ENCODE measurements at regions not wholly inside any gene's neighbourhood (a gene's known extent, or its start where the extent isn't known, plus 50 kb on each side); places are given as distances from the start of the nearest gene placed in this dataset.

DNA sequence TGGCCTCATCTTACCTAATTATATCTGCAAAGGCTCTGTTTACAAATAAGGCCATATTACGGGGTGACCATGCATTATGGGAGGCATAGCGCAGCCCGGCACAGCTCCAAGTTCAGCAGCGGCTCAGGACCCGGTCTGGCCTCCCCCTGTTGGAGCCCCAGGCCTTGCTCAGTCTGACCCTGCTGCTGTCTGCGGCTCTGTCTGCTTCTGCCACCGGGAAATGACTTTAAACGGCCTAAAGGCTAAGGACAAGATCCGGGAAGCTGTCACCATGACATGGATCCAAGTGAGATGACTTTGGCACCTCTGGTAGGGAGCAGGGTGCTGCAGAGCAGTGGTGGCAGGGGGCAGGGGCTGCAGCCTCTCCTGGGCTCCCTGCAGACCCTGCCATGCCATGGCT lies 140.6 kb upstream of the GSE1 start:
- H3K27me3 ChIP-seq (ENCODE audit: control insufficient read depth, insufficient read depth, low read length, poor library complexity, severe bottlenecking), result no peaks in the 10 kb centered on the region
- no peaks in the 10 kb centered on the region for H3K27me3 Mint-ChIP-seq (ENCODE audit: insufficient read depth)
- peak overlapping the region; percentile 2 for H3K27ac ChIP-seq (ENCODE audit: low read depth, low read length)
- no peak overlapping the region for H3K27ac Mint-ChIP-seq
- no peaks in the 10 kb centered on the region for H3K36me3 Mint-ChIP-seq (ENCODE audit: low read depth)
- no peak for DNase-seq
- H3K9me3 ChIP-seq (ENCODE audit: control insufficient read depth, low read length), result no peaks in the 10 kb centered on the region
- no peaks in the 10 kb centered on the region for H3K36me3 ChIP-seq (ENCODE audit: control insufficient read depth, insufficient read depth, low read length)
- no peak overlapping the region for H3K4me3 ChIP-seq (ENCODE audit: low read length)
- TF ChIP-seq, protein P1, sequence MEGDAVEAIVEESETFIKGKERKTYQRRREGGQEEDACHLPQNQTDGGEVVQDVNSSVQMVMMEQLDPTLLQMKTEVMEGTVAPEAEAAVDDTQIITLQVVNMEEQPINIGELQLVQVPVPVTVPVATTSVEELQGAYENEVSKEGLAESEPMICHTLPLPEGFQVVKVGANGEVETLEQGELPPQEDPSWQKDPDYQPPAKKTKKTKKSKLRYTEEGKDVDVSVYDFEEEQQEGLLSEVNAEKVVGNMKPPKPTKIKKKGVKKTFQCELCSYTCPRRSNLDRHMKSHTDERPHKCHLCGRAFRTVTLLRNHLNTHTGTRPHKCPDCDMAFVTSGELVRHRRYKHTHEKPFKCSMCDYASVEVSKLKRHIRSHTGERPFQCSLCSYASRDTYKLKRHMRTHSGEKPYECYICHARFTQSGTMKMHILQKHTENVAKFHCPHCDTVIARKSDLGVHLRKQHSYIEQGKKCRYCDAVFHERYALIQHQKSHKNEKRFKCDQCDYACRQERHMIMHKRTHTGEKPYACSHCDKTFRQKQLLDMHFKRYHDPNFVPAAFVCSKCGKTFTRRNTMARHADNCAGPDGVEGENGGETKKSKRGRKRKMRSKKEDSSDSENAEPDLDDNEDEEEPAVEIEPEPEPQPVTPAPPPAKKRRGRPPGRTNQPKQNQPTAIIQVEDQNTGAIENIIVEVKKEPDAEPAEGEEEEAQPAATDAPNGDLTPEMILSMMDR (conservative IDR thresholded peaks at IDR 0.05), result no peak
- no peak overlapping the region for H3K4me3 Mint-ChIP-seq
- no peaks in the 10 kb centered on the region for H3K9me3 Mint-ChIP-seq
- H3K4me1 ChIP-seq (ENCODE audit: control insufficient read depth, insufficient read depth, low read length), result peaks cover 9% of the 10 kb centered on the region
- WGBS, 2 experiments (ENCODE audit: insufficient coverage in 1 of 2, insufficient read length in 1 of 2), result 89 to 90% methylated on average over 7 to 9 of the region's 9 CpGs
- H3K4me1 Mint-ChIP-seq, result peaks cover 20% of the 10 kb centered on the region
- H3K9ac ChIP-seq (ENCODE audit: extremely low read depth, low read length, poor library complexity, severe bottlenecking), result no peak overlapping the region

DNA sequence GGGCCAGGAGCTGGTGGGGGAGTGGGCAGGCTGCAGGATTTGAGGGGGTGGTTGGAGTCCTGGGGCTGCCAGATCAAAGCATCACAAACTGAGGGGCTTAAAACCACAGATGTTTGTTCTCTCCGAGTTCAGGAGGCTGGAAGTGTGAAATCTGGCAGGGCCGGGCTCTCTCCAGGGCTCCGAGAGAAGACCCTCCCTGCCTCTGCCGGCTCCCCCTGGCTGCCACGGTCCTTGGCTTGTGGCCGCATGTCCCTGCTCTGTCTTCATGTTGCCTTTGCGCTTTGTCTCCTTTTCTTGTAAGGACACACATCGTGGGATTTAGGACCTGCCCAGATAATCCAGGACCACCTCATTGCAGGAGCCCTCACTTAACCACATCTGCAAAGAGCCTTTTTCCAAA lies 139.8 kb upstream of the GSE1 start:
- Mint-ChIP-seq H3K27ac (no peak overlapping the region), H3K4me3 (no peak overlapping the region), H3K4me1 (peaks cover 20% of the 10 kb centered on the region), H3K27me3 (ENCODE audit: insufficient read depth) (no peaks in the 10 kb centered on the region), H3K36me3 (ENCODE audit: low read depth) (no peaks in the 10 kb centered on the region), H3K9me3 (no peaks in the 10 kb centered on the region)
- no peaks in the 10 kb centered on the region for H3K36me3 ChIP-seq (ENCODE audit: control insufficient read depth, insufficient read depth, low read length)
- H3K9ac ChIP-seq (ENCODE audit: extremely low read depth, low read length, poor library complexity, severe bottlenecking), result no peak overlapping the region
- peaks cover 9% of the 10 kb centered on the region for H3K4me1 ChIP-seq (ENCODE audit: control insufficient read depth, insufficient read depth, low read length)
- WGBS, 2 experiments (ENCODE audit: insufficient coverage in 1 of 2, insufficient read length in 1 of 2), result 51 to 57% methylated on average over 7 to 8 of the region's 8 CpGs
- peak; percentile 71 for DNase-seq
- H3K27me3 ChIP-seq (ENCODE audit: control insufficient read depth, insufficient read depth, low read length, poor library complexity, severe bottlenecking), result no peaks in the 10 kb centered on the region
- no peak overlapping the region for H3K27ac ChIP-seq (ENCODE audit: low read depth, low read length)
- TF ChIP-seq, protein P1 (conservative IDR thresholded peaks at IDR 0.05), result peak; percentile 55
- H3K9me3 ChIP-seq (ENCODE audit: control insufficient read depth, low read length), result no peaks in the 10 kb centered on the region
- no peak overlapping the region for H3K4me3 ChIP-seq (ENCODE audit: low read length)

- DNase-seq, result peak; percentile 70
- no peaks in the 10 kb centered on the region for H3K36me3 Mint-ChIP-seq (ENCODE audit: low read depth)
- no peaks in the 10 kb centered on the region for H3K27me3 Mint-ChIP-seq (ENCODE audit: insufficient read depth)
- H3K9ac ChIP-seq (ENCODE audit: extremely low read depth, low read length, poor library complexity, severe bottlenecking), result no peak overlapping the region
- TF ChIP-seq, protein P1 (conservative IDR thresholded peaks at IDR 0.05), result no peak
- peaks cover 9% of the 10 kb centered on the region for H3K4me1 ChIP-seq (ENCODE audit: control insufficient read depth, insufficient read depth, low read length)
- no peak overlapping the region for H3K4me3 Mint-ChIP-seq
- peaks cover 20% of the 10 kb centered on the region for H3K4me1 Mint-ChIP-seq
- 70 to 76% methylated on average over 6 to 21 of the region's 21 CpGs for WGBS, 2 experiments (ENCODE audit: insufficient coverage in 1 of 2, insufficient read length in 1 of 2)
- no peaks in the 10 kb centered on the region for H3K27me3 ChIP-seq (ENCODE audit: control insufficient read depth, insufficient read depth, low read length, poor library complexity, severe bottlenecking)
- no peaks in the 10 kb centered on the region for H3K9me3 Mint-ChIP-seq
- no peaks in the 10 kb centered on the region for H3K36me3 ChIP-seq (ENCODE audit: control insufficient read depth, insufficient read depth, low read length)
- H3K27ac ChIP-seq (ENCODE audit: low read depth, low read length), result peak overlapping the region; percentile 49
- H3K27ac Mint-ChIP-seq, result no peak overlapping the region
- no peaks in the 10 kb centered on the region for H3K9me3 ChIP-seq (ENCODE audit: control insufficient read depth, low read length)
- no peak overlapping the region for H3K4me3 ChIP-seq (ENCODE audit: low read length)
These were observed 139.1 kb upstream of the GSE1 start for GRCh38 chr16:85473909-85474620.

Measured in endodermal cell (in vitro differentiated cells).